ENCODE measurements at regions not wholly inside any gene's neighbourhood (a gene's known extent, or its start where the extent isn't known, plus 50 kb on each side); places are given as distances from the start of the nearest gene placed in this dataset.
A peak's percentile ranks its signal among the peaks of the same experiment; 100 is the strongest.

DNA sequence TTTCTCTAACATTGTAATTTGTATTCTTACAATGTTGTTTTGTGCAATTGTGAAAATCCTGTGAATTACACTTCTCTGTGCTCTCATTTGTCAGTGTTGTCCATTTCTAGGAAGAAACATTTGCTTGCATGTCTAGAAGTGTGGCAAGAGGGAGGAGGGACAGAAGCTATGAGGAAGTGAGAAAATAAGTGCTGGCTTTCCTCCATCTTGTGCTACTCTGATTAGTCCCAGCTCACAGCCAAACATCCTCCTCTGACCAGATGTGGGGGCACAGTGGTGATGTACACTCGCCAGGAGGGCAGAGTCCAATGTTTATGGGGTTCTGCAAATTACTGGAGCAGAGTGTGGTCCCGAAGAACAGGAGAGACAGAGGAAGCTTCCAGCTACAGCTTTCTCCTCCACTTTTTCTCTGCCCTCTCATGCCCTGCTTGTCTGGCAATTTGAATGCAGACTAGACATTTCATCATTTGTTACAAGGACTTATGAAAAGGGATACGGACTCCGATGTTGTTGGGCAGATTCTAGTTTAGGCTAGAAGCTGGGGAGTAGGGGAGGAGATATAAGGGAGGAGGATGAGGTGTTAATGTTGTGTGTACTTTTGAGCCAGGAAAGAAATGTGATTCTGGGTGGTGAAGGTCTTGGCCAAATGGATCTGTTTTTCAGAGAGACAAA is 131.0 kb upstream of the C1GALT1 start:
- no peak for DNase-seq (ENCODE audit: low spot score)

DNA sequence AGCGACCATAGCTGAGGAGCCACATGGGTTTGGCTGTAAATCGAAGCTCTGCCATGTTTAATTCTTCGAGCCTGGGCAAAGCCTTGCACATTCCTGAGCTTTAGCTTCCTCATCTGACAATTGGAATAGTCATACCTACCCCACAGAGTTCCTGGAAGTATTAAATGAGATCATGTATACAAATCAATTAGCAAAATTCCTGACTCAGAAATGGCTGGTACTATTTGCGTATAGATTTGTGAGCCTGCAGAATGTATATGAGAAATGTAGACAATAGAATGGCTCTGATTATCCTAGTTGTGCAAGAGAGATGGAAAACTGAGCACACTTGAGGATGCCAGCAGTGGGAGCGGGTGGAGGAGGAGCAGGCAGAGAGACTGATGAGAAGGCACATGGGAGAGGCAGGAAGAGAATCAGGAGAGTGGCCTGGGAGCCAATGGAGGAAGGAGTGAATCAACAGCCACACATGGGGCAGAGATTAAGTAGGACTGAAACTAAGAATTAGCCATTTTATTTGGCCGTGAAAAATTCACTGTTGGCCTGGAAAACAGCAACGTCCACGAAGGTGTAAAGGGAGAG is 128.0 kb upstream of the C1GALT1 start:
- DNase-seq (ENCODE audit: low spot score): no peak

- DNase-seq (ENCODE audit: low spot score): no peak
Measured at GRCh38 chr7:7060828-7061599, 121.3 kb upstream of the C1GALT1 start.

GRCh38 chr7:7077945-7078344 is 104.4 kb upstream of the C1GALT1 start:
- no peak for DNase-seq (ENCODE audit: low spot score)

- DNase-seq (ENCODE audit: low spot score): no peak
Measured at GRCh38 chr7:7080802-7081201, 101.5 kb upstream of the C1GALT1 start.

GRCh38 chr7:7090460-7090859 is 91.9 kb upstream of the C1GALT1 start:
- DNase-seq (ENCODE audit: low spot score): no peak

DNA sequence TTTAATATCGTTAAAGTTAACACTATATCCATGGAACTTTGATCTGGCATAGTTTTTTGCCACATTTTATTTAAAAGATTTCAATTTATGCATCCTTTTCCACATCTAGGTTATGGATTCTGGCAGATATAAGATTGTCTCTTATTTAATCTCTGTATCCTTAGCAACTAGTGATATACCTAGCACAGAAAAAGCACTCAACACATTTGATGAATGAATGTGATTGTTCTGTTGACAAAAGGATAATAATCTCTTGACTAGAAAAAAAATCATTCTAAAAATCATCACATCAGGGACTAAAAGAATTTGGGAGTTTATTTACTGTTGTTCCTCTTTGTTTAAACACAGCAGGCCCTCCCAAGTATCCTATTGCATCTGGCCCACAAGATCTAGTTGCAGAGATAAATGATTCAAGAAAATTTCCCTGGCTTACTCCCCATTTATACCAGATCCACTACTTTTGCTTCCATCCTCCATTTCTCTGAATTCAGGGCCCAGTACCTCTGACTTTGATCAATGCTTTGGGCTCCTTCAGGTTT is 84.0 kb upstream of the C1GALT1 start:
- DNase-seq (ENCODE audit: low spot score): no peak

DNA sequence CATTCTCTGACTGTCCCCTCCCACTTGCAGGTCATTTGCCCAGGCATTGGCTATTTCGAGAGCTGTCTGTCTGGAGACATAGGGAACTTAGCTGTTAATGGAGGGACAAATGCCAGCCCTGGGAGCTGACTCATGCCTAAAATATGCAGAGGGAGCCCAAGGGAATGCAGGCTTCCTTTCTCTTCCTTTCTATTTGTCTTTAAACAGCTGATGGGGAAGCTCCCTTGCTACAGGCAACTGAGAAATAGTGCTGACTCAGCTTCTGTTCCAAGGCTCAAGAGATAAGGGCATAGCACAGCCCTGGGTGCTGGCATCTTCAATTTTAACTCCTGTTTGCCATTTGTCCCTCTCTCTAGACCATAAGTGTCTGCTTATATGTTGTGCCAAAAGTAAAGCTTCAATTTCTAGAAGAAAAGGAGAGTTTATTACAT is 82.7 kb upstream of the C1GALT1 start:
- peak; percentile 94 for DNase-seq (ENCODE audit: low spot score)

DNA sequence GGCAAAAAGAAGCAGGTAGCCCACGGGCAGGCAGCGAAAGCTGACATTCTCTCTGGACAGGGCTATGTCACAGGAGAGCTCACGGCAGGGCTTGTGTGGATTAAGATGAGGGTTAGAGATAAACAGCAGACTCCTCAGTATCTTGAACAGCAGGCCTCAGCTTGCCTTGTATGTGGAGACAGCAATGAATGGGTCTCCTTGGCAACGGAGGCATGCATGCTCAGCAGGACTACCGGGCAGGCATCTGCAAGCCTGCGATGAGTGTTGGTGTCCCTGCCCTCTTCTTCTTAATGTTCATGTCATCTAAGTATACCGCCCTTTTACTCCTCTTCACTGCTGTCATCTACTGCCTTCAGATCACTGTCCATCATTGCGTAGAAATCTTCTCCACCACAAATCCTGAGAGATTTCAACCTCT is 81.9 kb upstream of the C1GALT1 start:
- DNase-seq (ENCODE audit: low spot score): peak; percentile 98

DNA sequence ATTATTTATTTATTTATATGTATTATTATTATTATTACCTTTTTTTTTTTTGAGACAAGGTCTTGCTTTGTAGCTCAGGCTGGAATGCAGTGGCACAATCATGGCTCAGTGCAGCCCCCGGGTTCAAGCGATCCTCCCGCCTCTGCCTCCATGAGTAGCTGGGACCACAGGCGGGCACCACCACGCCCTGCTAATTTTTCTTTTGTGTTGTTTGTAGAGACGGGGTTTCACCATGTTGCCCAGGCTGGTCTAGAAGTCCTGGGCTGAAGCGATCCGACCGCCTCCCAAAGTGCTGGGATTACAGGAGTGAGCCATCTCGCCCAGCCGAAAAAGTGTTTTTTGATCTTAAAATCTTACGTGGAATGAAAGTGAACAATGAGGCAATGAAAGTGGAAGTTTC is 79.4 kb upstream of the C1GALT1 start:
- no peak for DNase-seq (ENCODE audit: low spot score)

DNA sequence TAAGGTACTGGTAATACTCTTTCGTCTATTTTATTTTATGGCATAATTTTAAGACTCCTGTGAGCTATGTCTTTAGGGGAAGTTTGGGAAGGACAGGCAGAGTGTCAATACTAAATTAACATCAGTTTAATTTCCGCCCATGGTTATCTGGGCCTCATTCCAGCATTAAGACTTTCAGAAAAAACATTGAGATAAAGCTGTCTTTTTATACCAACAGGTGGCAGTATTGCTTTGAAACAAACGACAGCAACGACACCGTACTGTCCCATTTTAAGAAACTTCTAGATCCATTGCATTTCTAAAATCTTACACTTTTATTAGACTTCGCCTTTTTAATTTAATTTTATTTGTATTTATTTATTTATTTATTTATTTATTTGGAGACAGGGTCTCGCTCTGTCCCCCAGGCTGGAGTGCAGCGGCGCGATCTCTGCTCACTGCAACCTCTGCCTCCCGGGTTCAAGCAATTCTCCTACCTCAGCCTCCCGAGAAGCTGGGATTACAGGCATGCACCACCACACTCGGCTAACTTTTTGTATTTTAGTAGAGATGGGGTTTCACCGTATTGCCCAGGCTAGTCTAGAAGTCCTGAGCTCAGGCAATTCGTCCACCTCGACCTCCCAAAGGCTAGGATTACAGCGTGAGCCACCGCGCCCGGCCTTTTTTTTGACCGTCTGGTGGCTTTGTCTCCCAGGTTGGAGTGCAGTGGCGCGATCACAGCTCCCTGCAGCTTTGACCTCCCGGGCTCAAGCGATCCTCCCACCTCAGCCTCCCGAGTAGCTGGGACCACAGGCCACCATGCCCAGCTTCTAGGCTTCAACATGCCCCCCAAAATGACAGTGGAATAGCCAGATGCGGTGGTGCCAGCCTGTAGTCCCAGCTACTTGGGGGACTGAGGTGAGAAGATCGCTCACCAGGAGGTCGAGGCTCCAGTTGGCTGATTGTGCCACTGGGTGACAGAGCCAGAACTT is 78.7 kb upstream of the C1GALT1 start:
- peak; percentile 95 for DNase-seq (ENCODE audit: low spot score)

- DNase-seq (ENCODE audit: low spot score): peak; percentile 90
Measured at GRCh38 chr7:7104314-7104698, 78.0 kb upstream of the C1GALT1 start.

DNA sequence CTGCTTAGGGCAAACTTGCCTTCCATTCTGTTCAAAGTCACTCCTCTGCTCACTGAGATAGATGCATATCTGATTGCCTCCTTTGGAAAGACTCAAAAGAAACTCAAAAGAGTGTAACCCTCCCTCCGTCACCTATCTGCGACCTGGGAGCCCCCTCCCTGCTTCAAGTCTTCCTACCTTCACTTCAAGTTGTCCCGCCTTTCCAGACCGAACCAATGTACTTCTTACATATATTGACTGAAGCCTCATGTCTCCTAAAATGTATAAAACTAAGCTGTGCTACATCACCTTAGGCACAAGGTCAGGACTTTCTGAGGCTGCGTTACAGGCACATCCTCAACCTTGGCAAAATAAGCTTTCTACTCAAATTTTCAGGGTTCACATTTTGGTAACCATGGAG is 77.4 kb upstream of the C1GALT1 start:
- DNase-seq (ENCODE audit: low spot score): peak; percentile 50

GRCh38 chr7:7105800-7106582 is 76.4 kb upstream of the C1GALT1 start:
- DNase-seq (ENCODE audit: low spot score): peak; percentile 23

GRCh38 chr7:7108931-7109330 is 73.4 kb upstream of the C1GALT1 start:
- no peak for DNase-seq (ENCODE audit: low spot score)

GRCh38 chr7:7109934-7110333 is 72.4 kb upstream of the C1GALT1 start:
- DNase-seq (ENCODE audit: low spot score): no peak

DNA sequence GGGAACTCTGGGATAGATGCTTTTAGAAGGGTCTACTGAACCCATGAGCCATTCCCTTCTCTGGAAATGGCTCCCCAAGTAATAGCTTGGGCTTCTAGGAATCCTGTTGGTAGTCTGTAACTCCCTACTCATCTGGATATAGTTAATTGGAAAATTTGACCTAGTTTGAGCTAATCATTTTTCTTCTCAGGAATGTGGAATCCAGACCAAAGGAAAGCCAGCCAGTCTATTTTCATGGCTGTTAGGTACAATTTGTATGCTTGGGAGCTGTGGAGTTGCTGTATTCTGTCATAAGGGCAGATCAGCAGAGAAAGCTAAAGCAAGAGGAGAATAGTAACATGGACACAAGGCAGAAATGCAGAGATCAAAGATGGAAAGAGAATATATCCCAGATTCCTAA is 71.6 kb upstream of the C1GALT1 start:
- DNase-seq (ENCODE audit: low spot score): no peak

GRCh38 chr7:7112868-7113267 is 69.5 kb upstream of the C1GALT1 start:
- no peak for DNase-seq (ENCODE audit: low spot score)

DNA sequence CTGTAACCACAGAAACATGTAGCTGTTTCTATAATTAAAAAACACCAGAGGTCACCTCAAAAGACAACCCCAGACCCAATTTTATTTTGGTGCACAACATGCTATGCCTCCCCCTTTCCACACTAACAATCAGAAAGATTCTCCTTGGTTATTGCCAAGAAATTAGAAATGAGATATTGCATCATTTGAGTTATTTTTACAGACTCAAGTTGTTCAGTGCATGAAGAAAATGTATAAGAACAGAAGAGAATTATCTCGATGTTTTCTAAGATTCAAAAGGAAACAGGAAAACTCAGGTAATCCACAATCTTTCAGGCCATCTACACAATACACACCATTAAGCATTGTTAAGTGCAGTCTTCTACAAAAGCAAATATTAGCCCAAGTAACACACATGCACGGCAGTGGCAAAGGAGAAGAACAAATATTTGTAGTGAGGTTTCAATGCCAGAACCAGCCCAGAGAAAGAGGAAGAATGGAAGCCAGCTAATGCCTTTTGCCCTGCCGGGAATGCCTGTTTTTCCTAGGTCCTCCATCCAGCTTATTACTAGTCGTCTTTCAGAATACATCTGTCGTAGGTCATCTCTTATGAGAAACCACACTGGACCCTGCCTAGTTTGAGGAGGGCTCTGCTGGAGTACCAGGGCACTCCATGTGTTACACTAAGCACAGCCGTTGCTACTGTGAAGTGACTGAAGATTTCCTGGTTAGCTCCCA is 67.6 kb upstream of the C1GALT1 start:
- no peak for DNase-seq (ENCODE audit: low spot score)

DNA sequence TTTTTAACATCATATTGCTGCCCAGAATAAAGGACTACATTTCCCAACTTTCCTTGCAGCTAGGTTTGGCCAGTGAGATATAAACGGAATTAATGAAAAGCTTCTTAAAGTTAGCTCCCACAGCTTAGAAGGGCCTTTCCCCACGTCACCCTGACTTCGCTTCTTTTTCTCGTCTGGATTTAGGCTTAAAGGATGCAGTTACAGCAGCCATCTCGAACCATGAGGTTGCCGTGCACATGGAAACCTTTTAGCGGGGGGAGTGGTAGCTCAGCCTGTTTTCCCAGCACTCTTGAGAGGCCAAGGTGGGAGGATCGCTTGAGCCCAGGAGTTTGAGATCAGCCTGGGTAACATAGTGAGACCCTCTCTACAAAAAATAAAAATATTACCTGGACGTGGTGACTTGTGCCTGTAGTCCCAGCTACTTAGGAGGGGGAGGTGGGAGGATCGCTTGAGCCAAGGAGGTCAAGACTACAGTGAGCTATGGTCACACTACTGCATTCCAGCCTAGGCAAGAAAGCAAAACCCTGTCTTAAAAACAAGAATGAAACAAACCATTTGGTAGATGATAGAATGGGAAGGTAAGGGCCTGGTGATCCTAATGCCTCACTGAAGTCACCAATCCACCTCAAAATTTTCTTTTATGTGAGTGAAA is 64.3 kb upstream of the C1GALT1 start:
- DNase-seq (ENCODE audit: low spot score): no peak

All from hematopoietic multipotent progenitor cell treated with erythropoietin and hydrocortisone succinate and interleukin-3 and kit ligand, for 15 days (in vitro differentiated cells).